GM15510 (cell line): ENCODE measurements at regions not wholly inside any gene's neighbourhood (a gene's known extent, or its start where the extent isn't known, plus 50 kb on each side); places are given as distances from the start of the nearest gene placed in this dataset.

Experiments
- POLR2A ChIP-seq: IDR thresholded peaks from 3 replicates; pipeline ENCODE4 v1.6.1; 2011; ENCODE audit warnings: borderline replicate concordance; ENCODE audit not compliant: insufficient read length; ENCODE audit errors: extremely low read depth

DNA sequence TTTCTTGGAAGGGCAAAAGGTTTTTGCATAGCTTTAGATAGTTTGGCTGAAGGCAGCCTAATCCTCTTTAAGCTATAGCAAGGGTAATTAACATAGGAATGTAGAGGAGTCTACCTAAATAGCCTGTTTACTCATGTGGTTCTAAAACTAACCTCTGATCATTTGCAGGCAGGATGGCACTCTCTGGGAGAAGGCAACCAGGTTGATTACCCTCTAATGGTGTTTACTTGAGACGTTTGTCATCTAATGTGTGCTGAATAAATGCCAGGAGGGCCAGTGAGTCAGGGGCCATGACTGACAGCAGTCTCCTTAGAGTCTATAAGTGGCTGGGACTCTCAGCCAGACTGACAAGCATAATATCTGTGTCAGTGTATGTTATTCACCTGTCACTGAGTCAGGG, 286.4 kb downstream of the PCNX1 start:
- TF ChIP-seq POLR2A, result no peak

DNA sequence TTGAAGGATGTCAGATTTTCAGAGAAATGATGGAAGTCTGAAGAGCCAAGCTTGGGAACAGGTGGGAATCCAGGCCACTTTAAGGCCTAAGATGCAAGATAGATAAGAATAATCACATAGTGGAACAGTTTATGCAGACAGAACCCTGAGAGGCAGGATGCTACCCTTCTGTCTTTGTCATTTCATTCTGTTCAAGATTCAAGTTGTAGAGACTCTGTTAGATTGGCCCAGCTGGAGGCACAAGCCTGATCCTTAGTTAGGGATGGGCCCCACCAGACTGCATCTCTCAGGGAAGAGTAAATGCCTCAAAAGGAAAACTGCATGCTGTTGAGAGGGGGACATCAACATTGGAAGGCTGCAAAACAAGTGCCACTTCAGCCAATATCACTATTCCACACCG, 287.0 kb downstream of the PCNX1 start:
- no peak for TF ChIP-seq POLR2A

DNA sequence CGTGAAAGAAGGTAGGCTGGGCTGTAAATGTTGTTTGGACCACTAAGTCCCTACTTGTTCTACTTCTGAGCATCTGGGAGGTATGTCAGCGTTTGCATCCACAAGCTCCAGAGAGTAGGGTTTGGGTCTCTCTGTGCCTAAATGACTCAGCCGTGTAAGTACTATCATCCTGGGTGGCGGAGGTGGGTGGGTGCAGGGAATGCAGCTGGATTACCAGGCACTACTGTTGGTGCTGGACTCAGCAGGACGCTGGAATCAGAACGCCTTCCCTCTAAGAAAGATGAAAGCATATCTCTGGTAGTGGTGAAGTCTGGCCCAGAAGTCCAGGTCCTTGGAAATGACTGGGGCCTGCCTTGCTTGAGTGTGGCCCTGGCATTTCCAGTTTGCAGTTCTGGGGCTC, 289.7 kb downstream of the PCNX1 start:
- no peak for TF ChIP-seq POLR2A

DNA sequence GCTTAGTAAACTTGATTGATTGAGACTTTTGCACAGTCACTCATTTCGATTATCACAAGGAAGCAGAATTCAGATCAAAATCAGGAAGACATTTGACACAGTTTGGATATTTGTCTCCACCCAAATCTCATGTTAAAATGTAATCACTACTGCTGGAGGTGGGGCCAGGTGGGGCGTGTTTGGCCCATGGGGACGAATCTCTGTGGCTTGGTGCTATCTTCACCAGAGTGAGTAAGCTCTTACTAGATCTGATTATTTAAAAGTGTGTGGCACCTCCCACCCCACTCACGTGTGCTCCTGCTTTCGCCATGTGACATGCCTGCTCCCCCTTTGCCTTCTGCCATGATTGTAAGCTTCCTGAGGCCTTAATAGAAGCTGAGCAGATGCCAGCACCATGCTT, 291.4 kb downstream of the PCNX1 start:
- TF ChIP-seq POLR2A, result no peak

DNA sequence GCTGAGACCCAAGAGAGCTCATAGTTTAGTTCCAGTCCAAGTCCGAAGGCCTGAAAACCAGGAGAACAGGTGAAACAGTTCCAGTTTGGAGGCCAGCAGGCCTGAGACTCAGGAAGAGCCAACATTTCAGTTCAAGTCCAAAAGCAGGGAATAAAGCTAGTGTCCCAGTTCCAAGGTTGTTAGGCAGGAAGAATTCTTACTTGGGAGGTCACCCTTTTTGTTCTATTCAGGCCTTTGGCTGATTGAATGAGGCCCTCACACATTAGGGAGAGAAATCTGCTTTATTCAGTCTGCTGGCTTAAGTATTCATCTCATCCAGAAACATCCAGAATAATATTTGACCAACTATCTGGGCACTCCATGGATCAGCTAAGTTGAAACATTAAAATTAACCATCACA, 294.6 kb downstream of the PCNX1 start:
- TF ChIP-seq POLR2A, result no peak

DNA sequence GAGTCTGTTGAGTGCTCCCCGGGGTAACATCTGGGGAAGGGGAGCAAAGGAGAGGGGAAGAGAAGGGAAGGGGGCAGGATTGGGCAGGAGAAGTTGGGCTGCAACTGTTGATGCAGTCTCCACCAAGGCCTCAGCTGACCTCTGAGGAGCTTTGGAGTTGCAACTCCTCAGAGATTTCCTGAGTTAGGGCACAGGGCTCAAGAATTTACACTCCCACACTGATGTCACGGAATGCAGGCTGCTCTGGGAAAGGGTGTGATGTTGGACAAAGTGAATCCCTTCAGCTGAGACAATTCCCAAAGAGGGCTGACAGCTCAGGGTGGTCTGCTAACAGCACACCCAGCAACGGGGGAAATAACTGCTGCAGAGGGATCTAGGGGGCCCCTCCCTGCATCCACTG, 295.6 kb downstream of the PCNX1 start:
- no peak for TF ChIP-seq POLR2A

DNA sequence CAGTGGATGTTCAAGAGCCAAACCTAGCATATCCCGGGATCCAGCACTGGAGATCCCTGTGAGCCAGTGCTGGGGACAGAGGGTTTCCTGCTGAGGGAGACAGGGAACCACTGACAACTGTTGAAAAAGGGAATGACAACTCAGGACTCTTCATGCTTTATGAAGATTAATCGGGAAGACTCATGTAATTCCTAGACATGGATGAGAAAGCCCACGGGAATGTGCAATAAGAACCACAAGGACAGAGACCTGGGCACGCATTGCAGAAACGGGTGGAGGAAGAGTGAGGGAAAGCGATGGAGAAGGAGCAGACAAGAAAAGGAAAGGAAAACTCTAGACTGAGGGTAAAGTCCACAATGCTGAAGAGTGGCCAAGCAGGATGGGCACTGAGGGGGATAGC, 296.0 kb downstream of the PCNX1 start:
- no peak for TF ChIP-seq POLR2A

DNA sequence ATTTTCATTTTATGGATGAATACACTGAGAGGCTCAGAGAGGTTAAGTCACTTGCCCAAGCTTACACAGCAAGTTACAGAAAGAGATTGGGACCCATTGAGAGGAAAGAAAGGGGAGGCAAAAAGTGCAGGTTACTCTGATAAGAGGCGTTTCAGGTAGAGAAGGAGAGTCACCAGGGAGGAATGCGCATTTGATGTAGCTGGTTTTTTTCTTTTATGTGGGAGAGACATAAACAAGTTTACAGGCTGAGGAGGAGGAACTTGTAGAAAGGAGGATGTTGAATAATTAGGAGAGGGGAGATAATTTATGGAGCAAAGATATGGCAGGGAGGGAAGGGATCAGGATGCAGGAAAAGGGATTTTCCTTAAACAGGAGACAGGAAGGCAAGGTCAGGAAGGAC, 297.0 kb downstream of the PCNX1 start:
- no peak for TF ChIP-seq POLR2A

DNA sequence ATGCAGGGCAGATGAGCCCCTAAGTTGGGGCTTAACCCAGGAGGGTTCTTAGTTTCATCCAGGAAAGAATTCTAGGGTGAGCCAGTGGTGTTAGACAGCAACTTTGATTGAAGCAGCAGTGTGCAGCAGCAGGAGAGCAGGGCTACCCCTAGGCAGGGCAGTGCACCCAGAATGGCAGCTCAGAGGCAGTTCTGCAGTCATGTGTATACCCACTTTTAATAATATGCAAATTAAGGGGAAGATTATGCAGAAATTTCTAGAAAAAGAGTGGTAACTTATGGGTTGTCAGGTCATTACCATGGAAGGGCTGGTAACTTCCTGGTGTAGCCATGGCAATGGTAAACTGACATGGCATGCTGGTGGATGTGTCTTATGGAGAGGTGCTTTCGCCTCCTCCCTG, 297.5 kb downstream of the PCNX1 start:
- no peak for TF ChIP-seq POLR2A

DNA sequence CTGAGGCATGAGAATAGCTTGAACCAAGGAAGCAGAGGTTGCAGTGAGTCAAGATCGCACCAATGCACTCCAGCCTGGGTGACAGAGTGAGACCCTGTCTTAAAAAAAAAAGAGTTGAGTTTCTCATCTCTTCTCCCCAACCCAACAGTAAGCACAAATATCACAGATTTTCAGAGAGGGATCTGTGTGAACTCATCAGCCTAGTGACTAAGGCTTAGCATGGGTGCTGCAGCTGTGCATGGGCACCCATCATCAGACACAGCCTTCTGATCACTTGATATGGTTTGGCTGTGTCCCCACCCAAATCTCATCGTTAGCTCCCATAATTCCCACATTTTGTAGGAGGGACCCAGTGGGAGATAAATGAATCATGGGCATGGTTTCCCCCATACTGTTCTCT, 298.9 kb downstream of the PCNX1 start:
- TF ChIP-seq POLR2A, result no peak

DNA sequence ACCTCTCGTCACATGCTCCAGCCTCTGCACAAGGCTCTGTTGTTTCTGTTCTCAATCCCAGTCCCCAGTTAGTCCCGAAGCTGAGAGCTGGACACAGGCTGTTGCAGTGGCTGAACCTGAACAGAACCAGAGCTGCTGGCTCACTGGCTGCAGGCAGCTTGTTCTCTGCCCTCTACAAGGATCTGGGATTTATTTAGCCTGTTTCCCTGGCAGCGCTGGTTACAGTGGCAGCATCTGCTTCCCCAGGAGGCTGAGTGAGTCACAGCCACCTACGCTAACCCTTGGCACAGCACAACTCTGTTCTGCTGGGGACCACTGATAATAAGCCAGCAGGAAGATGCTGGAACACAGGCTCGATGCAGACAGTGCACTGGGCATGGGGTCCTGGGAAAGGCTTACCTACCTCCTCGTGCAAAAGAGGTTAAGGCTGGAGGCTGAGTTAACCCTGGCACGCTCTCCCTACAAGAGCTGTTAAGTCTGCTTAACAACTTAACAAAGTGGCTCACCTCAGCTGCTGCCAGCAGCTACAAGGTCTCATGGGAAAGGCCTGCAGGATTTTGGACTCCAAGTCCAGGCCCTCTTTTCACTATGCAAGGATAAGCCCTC, 299.6 kb downstream of the PCNX1 start:
- TF ChIP-seq POLR2A, result no peak

DNA sequence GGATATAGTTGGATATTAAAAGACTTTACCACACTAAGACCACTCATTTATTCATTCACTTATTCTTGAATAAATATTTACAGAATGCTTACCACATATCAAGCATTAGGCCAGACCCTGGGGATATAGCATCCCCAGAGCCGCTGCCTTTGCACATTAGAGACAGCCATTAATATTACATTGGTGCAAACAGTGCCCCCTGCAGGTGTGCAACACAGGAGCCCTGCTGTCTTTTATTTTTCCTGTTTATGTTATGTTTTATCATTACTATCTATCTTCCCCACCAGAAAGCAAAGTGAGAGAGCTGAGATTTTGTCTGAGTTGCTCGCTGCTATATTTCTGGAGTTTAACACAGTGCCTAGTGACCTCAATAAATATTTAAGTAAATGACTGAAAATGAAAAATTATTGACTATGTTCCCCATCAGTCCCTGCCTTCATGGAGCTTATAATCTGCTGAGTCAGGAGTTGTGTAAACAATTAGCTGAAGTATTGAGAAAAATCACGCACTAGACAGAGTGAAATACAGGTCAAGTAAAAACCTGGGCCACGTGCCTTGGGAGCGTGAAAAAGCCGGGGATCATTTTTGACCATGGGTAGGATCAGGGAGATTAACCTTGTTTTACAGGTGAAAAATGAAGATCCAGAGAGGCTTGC, 301.6 kb downstream of the PCNX1 start:
- no peak for TF ChIP-seq POLR2A

DNA sequence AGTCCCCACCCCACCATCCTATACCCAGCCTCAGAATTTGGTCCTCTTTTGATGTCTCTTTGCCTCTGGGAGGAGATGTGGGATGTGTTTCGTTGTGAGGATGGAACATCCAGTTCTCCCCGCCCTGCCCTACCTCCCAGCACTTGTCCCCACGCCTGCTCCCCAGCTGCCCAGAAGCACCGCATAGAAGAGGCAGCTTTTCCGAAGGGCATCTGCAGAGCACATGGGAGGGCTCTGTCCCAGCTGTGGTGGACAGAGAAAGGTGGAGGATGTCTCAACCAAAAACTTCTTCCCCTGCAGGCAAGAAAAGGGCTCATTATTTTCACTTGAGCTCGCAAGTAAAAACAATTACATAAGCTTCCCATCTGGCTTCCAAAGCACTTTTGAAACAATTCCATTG, 302.6 kb downstream of the PCNX1 start:
- TF ChIP-seq POLR2A, result no peak

DNA sequence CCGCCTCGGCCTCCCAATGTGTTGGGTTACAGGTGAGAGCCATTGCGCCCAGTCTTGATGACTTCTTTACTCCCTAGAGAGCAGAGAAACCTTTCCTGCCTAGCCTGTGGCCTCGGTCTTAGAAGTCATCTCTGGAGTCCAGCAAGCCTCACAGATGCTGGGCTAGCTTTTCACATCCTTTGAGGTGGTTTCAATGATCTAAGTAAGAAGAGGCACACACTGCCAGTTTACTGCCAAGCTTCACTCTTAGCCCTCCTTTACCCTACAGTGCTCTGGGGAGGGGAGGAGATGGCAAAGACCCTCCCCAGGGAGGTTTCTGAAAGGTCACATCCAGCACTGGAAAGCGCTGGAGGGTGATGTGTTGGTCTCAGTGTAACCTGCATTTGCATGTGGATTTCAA, 304.8 kb downstream of the PCNX1 start:
- TF ChIP-seq POLR2A, result no peak

DNA sequence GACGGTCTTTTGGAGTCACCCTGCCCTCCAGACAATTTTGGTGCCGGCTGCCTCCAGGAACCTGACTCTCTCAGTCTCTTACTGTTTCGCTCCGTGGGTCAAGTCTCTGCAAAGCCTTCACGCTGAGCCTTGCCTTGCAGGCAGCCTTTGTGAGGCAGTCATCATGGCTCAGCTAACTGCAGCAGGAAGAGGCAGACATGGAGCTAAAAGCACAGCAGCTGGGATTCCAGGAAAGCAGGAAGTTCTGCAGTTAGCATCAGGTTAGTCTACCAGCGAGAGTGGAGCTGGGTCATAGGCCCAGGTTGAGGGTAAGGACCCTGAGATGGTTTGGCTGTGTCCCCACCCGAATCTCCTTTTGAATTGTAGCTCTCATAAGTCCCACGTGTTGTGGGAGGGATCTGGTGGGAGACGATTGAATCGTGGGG, 305.4 kb downstream of the PCNX1 start:
- no peak for TF ChIP-seq POLR2A

DNA sequence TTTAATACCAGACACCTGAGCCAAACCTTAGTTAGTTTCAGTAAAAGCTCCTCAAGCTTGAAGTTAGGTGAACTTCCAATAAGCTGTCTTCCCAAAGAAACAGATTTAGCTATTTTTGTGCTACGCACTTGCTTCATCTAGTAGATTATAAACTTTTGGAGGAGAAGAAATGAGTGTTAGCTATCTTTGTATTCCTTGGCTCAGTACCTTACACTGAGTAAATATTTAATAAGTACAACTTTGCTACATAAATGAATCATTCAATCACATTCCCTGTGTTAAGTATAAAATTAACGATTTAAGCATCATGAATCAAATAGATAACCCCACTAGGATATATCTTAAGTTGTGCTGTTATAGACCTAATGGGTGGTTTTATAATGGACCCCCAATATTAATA, 307.0 kb downstream of the PCNX1 start:
- TF ChIP-seq POLR2A, result no peak

DNA sequence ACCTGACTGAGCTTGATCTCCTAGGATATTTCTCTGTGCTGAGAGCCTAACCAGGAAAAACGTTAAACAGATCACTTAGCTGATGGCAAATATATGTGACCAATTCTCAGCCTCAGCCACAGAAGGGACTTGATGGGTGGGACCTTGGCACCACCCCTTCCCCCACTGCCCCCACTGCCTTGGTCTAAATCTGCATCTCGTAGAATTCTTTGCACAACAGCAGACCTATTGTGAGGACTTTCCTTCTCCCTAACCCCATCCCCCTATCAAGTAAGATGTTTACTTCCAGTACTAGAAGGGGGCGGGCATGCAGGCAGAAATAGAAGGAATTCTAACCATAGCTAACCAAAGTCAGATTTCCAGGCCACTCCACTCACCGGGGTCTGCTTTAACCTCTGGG, 313.2 kb downstream of the PCNX1 start:
- TF ChIP-seq POLR2A, result no peak

DNA sequence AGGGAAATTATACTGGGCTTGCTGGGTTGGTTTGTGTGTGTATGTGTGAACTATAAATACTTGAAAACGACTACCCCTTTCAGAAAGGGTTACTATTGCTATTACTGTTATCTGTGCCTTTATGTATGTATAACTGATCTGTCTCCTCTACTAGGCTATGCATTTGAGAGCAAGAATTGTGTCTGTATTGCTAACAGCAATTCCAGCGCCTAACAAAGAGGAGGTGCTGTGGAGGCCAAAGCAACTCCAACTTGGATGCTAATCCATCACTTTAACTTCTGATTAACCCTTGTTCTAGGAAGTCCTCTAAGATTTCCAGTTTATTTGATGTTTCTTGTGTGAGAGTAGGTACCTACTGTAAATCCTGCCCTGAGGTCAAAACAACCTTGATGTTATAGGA, 313.9 kb downstream of the PCNX1 start:
- TF ChIP-seq POLR2A, result no peak

DNA sequence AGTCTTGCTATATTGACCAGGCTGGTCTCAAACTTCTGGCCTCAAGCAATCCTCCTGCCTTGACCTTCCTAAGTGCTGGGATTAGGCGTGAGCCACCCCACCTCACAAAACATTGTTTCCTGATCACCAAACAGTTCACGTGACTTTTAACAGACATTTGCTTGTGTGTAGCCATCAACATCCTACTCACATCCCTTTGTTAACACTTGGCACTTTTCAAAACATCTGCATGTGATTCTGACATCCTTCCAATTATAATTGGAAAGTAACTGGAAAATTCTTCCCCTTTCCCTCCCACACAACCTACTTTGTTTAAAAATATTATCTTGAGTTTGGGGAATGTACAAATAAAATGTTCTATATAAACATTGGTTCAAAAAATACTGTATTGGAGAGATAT, 317.9 kb downstream of the PCNX1 start:
- no peak for TF ChIP-seq POLR2A
